Testis (tissue), 2 donors: ENCODE measurements at regions not wholly inside any gene's neighbourhood (a gene's known extent, or its start where the extent isn't known, plus 50 kb on each side); places are given as distances from the start of the nearest gene placed in this dataset.

Experiments
- CTCF ChIP-seq, 3 experiments: fragments of 450-650 bp in 2 of 3; fragments of 200-600 bp in 1 of 3; sonication (generic) in 1 of 3; IDR thresholded peaks; one replicate each; pipeline ENCODE4 v1.5.1; 2016 to 2019; ENCODE audit warnings: antibody characterized with exemption in 3 of 3, mild to moderate bottlenecking in 2 of 3, moderate library complexity in 1 of 3
- POLR2A ChIP-seq: fragments of 450-650 bp; IDR thresholded peaks from one replicate; pipeline ENCODE4 v1.6.1; 2017; ENCODE audit warnings: antibody characterized with exemption, mild to moderate bottlenecking, moderate library complexity

GRCh38 chr6:16059496-16059895 is 69.4 kb upstream of the MYLIP start:
- TF ChIP-seq CTCF (IDR thresholded peaks at IDR 0.05) (no peak), POLR2A (no peak)
